Kidney tubule cell (primary cell): ENCODE measurements at regions not wholly inside any gene's neighbourhood (a gene's known extent, or its start where the extent isn't known, plus 50 kb on each side); places are given as distances from the start of the nearest gene placed in this dataset.

Experiments
- DNase-seq: peaks from one replicate; pipeline ENCODE4 v3.0.0-alpha.2; 2018; ENCODE audit warnings: low spot score

DNA sequence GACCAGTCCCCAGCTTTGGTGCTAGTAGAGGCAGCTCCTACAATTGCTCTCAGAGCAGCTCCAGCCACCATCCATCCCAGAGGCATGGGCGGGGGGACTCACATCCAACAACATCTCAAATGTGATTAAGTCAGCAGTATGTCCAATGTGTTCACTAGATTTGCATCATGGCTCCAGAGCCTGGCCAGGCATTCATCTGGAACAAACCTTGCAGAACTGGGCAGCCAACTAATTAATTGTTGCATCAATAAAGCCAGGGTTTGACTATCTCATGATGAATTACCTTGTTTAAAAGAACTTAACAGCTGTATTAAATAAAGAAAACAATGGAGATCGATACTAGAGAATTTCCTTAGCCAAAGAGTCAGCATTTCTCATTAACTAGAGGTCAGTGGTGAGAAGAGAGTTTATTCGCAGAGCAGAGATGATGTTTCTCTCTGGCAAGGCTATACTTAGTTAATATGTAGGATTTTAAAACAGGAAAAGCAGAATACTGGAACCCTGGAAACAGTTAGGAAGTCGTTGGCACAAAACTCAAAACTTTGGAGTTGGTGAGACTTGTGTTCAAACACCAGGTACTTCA is 494.4 kb downstream of the GRIN2A start:
- no peak for DNase-seq

- no peak for DNase-seq
Measured at GRCh38 chr16:9689597-9689996, 492.6 kb downstream of the GRIN2A start.

- no peak for DNase-seq
Measured at GRCh38 chr16:9695152-9695551, 487.1 kb downstream of the GRIN2A start.
